ENCODE measurements at regions not wholly inside any gene's neighbourhood (a gene's known extent, or its start where the extent isn't known, plus 50 kb on each side); places are given as distances from the start of the nearest gene placed in this dataset.
A peak's percentile ranks its signal among the peaks of the same experiment; 100 is the strongest.
"Not testable (repeated sequence)": the region's sequence is repeated elsewhere in the genome, so short reads cannot be mapped to it uniquely, and the experiment has no call there.

- H3K4me1 ChIP-seq (ENCODE audit: control insufficient read depth in 3 of 3, insufficient read depth in 3 of 3, low read length in 3 of 3) = peaks cover 12 to 35% (median 16%) of the 10 kb centered on the region in 3 donors
- H3K9ac ChIP-seq (ENCODE audit: low read depth in 1 of 3, low read length in 3 of 3) = peak overlapping the region in 1 of 3 donors; percentile 16
Observed at GRCh38 chr15:92801774-92802464, 98.2 kb upstream of the CHD2 start.

GRCh38 chr15:92803536-92803851 lies 96.6 kb upstream of the CHD2 start:
- peaks cover 14 to 32% (median 17%) of the 10 kb centered on the region in 3 donors for H3K4me1 ChIP-seq (ENCODE audit: control insufficient read depth in 3 of 3, insufficient read depth in 3 of 3, low read length in 3 of 3)
- peaks cover 0 to 2% (median 0%) of the 10 kb centered on the region in 3 donors for H3K9me3 ChIP-seq (ENCODE audit: control insufficient read depth in 3 of 3, low read length in 3 of 3)
- H3K27ac ChIP-seq (ENCODE audit: low read depth, low read length) = peak overlapping the region; percentile 96
- peak overlapping the region in 1 of 3 donors; percentile 23 for H3K9ac ChIP-seq (ENCODE audit: low read depth in 1 of 3, low read length in 3 of 3)
- H3K4me3 ChIP-seq (ENCODE audit: low read length in 3 of 3) = peak overlapping the region in 1 of 3 donors; percentile 29
- H3K27me3 ChIP-seq (ENCODE audit: control insufficient read depth in 3 of 3, insufficient read depth in 3 of 3, low read length in 3 of 3) = no peaks in the 10 kb centered on the region
- no peaks in the 10 kb centered on the region for H3K36me3 ChIP-seq (ENCODE audit: control insufficient read depth in 3 of 3, insufficient read depth in 3 of 3, low read length in 3 of 3)

More at GRCh38 chr15:92801774-92802464, 98.2 kb upstream of the CHD2 start:
- peak overlapping the region; percentile 76 for H3K27ac ChIP-seq (ENCODE audit: low read depth, low read length)
- peak overlapping the region in 1 of 3 donors; percentile 22 for H3K4me3 ChIP-seq (ENCODE audit: low read length in 3 of 3)
- H3K9me3 ChIP-seq (ENCODE audit: control insufficient read depth in 3 of 3, low read length in 3 of 3) = peaks cover 0 to 2% (median 0%) of the 10 kb centered on the region in 3 donors
- H3K36me3 ChIP-seq (ENCODE audit: control insufficient read depth in 3 of 3, insufficient read depth in 3 of 3, low read length in 3 of 3) = no peaks in the 10 kb centered on the region
- no peaks in the 10 kb centered on the region for H3K27me3 ChIP-seq (ENCODE audit: control insufficient read depth in 3 of 3, insufficient read depth in 3 of 3, low read length in 3 of 3)

GRCh38 chr15:92803852-92804609 lies 96.1 kb upstream of the CHD2 start:
- H3K4me3 ChIP-seq (ENCODE audit: low read length in 3 of 3) = peak overlapping the region in 2 of 3 donors; percentile 19 to 29
- peaks cover 14 to 32% (median 17%) of the 10 kb centered on the region in 3 donors for H3K4me1 ChIP-seq (ENCODE audit: control insufficient read depth in 3 of 3, insufficient read depth in 3 of 3, low read length in 3 of 3)
- H3K27me3 ChIP-seq (ENCODE audit: control insufficient read depth in 3 of 3, insufficient read depth in 3 of 3, low read length in 3 of 3) = no peaks in the 10 kb centered on the region
- H3K9me3 ChIP-seq (ENCODE audit: control insufficient read depth in 3 of 3, low read length in 3 of 3) = peaks cover 0 to 2% (median 0%) of the 10 kb centered on the region in 3 donors
- H3K36me3 ChIP-seq (ENCODE audit: control insufficient read depth in 3 of 3, insufficient read depth in 3 of 3, low read length in 3 of 3) = no peaks in the 10 kb centered on the region
- peak overlapping the region; percentile 96 for H3K27ac ChIP-seq (ENCODE audit: low read depth, low read length)
- peak overlapping the region; percentile 23 to 27 (median 25) for H3K9ac ChIP-seq (ENCODE audit: low read depth in 1 of 3, low read length in 3 of 3)

- H3K4me1 ChIP-seq (ENCODE audit: control insufficient read depth in 3 of 3, insufficient read depth in 3 of 3, low read length in 3 of 3) = peaks cover 14 to 34% (median 17%) of the 10 kb centered on the region in 3 donors
- H3K36me3 ChIP-seq (ENCODE audit: control insufficient read depth in 3 of 3, insufficient read depth in 3 of 3, low read length in 3 of 3); H3K9me3 ChIP-seq (ENCODE audit: control insufficient read depth in 3 of 3, low read length in 3 of 3); H3K4me3 ChIP-seq (ENCODE audit: low read length in 3 of 3); H3K27me3 ChIP-seq (ENCODE audit: control insufficient read depth in 3 of 3, insufficient read depth in 3 of 3, low read length in 3 of 3): not testable (repeated sequence)
- H3K9ac ChIP-seq (ENCODE audit: low read depth in 1 of 3, low read length in 3 of 3) = peak overlapping the region in 2 of 3 donors; percentile 25 to 27
- H3K27ac ChIP-seq (ENCODE audit: low read depth, low read length) = peak overlapping the region; percentile 96
Observed at GRCh38 chr15:92804610-92804936, 95.6 kb upstream of the CHD2 start.

GRCh38 chr15:92805080-92805690 lies 94.9 kb upstream of the CHD2 start:
- Histone ChIP-seq H3K27ac (ENCODE audit: low read depth, low read length) (peak overlapping the region; percentile 96), H3K36me3 (ENCODE audit: control insufficient read depth in 3 of 3, insufficient read depth in 3 of 3, low read length in 3 of 3) (no peaks in the 10 kb centered on the region), H3K4me1 (ENCODE audit: control insufficient read depth in 3 of 3, insufficient read depth in 3 of 3, low read length in 3 of 3) (peaks cover 16 to 37% (median 17%) of the 10 kb centered on the region in 3 donors), H3K27me3 (ENCODE audit: control insufficient read depth in 3 of 3, insufficient read depth in 3 of 3, low read length in 3 of 3) (no peaks in the 10 kb centered on the region), H3K4me3 (ENCODE audit: low read length in 3 of 3) (no peak overlapping the region), H3K9ac (ENCODE audit: low read depth in 1 of 3, low read length in 3 of 3) (no peak overlapping the region), H3K9me3 (ENCODE audit: control insufficient read depth in 3 of 3, low read length in 3 of 3) (peaks cover 0 to 2% (median 0%) of the 10 kb centered on the region in 3 donors)

GRCh38 chr15:92806171-92806570 lies 94.0 kb upstream of the CHD2 start:
- not testable (repeated sequence) for H3K9ac ChIP-seq (ENCODE audit: low read depth in 1 of 3, low read length in 3 of 3); H3K36me3 ChIP-seq (ENCODE audit: control insufficient read depth in 3 of 3, insufficient read depth in 3 of 3, low read length in 3 of 3); H3K27me3 ChIP-seq (ENCODE audit: control insufficient read depth in 3 of 3, insufficient read depth in 3 of 3, low read length in 3 of 3); H3K9me3 ChIP-seq (ENCODE audit: control insufficient read depth in 3 of 3, low read length in 3 of 3); H3K4me3 ChIP-seq (ENCODE audit: low read length in 3 of 3); H3K27ac ChIP-seq (ENCODE audit: low read depth, low read length)
- peaks cover 20 to 36% (median 23%) of the 10 kb centered on the region in 3 donors for H3K4me1 ChIP-seq (ENCODE audit: control insufficient read depth in 3 of 3, insufficient read depth in 3 of 3, low read length in 3 of 3)

- Histone ChIP-seq H3K27ac (ENCODE audit: low read depth, low read length) (peak overlapping the region; percentile 99), H3K27me3 (ENCODE audit: control insufficient read depth in 3 of 3, insufficient read depth in 3 of 3, low read length in 3 of 3) (no peaks in the 10 kb centered on the region), H3K9me3 (ENCODE audit: control insufficient read depth in 3 of 3, low read length in 3 of 3) (no peaks in the 10 kb centered on the region), H3K4me1 (ENCODE audit: control insufficient read depth in 3 of 3, insufficient read depth in 3 of 3, low read length in 3 of 3) (peaks cover 19 to 30% (median 23%) of the 10 kb centered on the region in 3 donors), H3K4me3 (ENCODE audit: low read length in 3 of 3) (no peak overlapping the region), H3K9ac (ENCODE audit: low read depth in 1 of 3, low read length in 3 of 3) (no peak overlapping the region), H3K36me3 (ENCODE audit: control insufficient read depth in 3 of 3, insufficient read depth in 3 of 3, low read length in 3 of 3) (no peaks in the 10 kb centered on the region)
Observed at GRCh38 chr15:92806763-92807162, 93.4 kb upstream of the CHD2 start.

GRCh38 chr15:92807971-92808571 lies 92.1 kb upstream of the CHD2 start:
- H3K4me3 ChIP-seq (ENCODE audit: low read length in 3 of 3) = peak overlapping the region; percentile 62 to 73 (median 70)
- peaks cover 22 to 28% (median 26%) of the 10 kb centered on the region in 3 donors for H3K4me1 ChIP-seq (ENCODE audit: control insufficient read depth in 3 of 3, insufficient read depth in 3 of 3, low read length in 3 of 3)
- no peaks in the 10 kb centered on the region for H3K36me3 ChIP-seq (ENCODE audit: control insufficient read depth in 3 of 3, insufficient read depth in 3 of 3, low read length in 3 of 3)
- no peaks in the 10 kb centered on the region for H3K9me3 ChIP-seq (ENCODE audit: control insufficient read depth in 3 of 3, low read length in 3 of 3)
- peak overlapping the region; percentile 66 to 84 (median 76) for H3K9ac ChIP-seq (ENCODE audit: low read depth in 1 of 3, low read length in 3 of 3)
- peak overlapping the region; percentile 99 for H3K27ac ChIP-seq (ENCODE audit: low read depth, low read length)
- no peaks in the 10 kb centered on the region for H3K27me3 ChIP-seq (ENCODE audit: control insufficient read depth in 3 of 3, insufficient read depth in 3 of 3, low read length in 3 of 3)

GRCh38 chr15:92808598-92809063 lies 91.5 kb upstream of the CHD2 start:
- Histone ChIP-seq H3K9ac (ENCODE audit: low read depth in 1 of 3, low read length in 3 of 3) (peak overlapping the region; percentile 66 to 84 (median 76)), H3K4me1 (ENCODE audit: control insufficient read depth in 3 of 3, insufficient read depth in 3 of 3, low read length in 3 of 3) (peaks cover 19 to 28% (median 22%) of the 10 kb centered on the region in 3 donors), H3K27ac (ENCODE audit: low read depth, low read length) (peak overlapping the region; percentile 99), H3K9me3 (ENCODE audit: control insufficient read depth in 3 of 3, low read length in 3 of 3) (no peaks in the 10 kb centered on the region), H3K27me3 (ENCODE audit: control insufficient read depth in 3 of 3, insufficient read depth in 3 of 3, low read length in 3 of 3) (no peaks in the 10 kb centered on the region), H3K36me3 (ENCODE audit: control insufficient read depth in 3 of 3, insufficient read depth in 3 of 3, low read length in 3 of 3) (no peaks in the 10 kb centered on the region), H3K4me3 (ENCODE audit: low read length in 3 of 3) (peak overlapping the region; percentile 62 to 73 (median 72))
